ENCODE measurements at regions not wholly inside any gene's neighbourhood (a gene's known extent, or its start where the extent isn't known, plus 50 kb on each side); places are given as distances from the start of the nearest gene placed in this dataset.

DNA sequence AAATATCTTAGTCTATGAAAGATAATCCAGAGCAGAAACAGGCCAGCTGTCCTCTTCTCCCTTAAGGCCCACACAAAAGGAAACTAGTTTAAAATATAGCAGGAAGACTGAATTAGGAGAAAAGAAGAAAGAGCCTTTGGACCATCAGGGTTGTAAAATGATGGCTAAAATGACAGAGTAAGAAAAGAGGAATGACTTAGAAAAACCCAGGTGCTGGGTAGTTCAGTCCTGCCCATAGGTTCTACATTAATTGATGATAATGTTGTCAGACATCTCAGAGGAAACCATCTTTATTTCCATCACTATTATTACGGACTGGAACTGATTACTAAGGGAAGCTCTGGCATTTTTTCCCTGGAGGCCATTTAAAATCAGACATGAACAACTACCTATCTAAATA is 142.8 kb upstream of the STT3B start:
- no peak for TF ChIP-seq YY1 (IDR thresholded peaks at IDR 0.05; ENCODE audit: extremely low read depth, insufficient replicate concordance, low read depth, low read length)
- TF ChIP-seq CTCF (IDR thresholded peaks at IDR 0.05 in 2 of 3, conservative IDR thresholded peaks at IDR 0.05 in 1 of 3; ENCODE audit: borderline replicate concordance in 1 of 3, insufficient read depth in 1 of 3, low read depth in 2 of 3, low read length in 2 of 3) = no peak
- no peak for TF ChIP-seq EZH2 (IDR thresholded peaks at IDR 0.05)
- TF ChIP-seq, protein P1, sequence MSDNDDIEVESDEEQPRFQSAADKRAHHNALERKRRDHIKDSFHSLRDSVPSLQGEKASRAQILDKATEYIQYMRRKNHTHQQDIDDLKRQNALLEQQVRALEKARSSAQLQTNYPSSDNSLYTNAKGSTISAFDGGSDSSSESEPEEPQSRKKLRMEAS (IDR thresholded peaks at IDR 0.05) = no peak
- TF ChIP-seq POLR2A (IDR thresholded peaks at IDR 0.05; ENCODE audit: borderline replicate concordance, extremely low read depth, insufficient read depth, insufficient read length) = no peak
- TF ChIP-seq, protein P2, sequence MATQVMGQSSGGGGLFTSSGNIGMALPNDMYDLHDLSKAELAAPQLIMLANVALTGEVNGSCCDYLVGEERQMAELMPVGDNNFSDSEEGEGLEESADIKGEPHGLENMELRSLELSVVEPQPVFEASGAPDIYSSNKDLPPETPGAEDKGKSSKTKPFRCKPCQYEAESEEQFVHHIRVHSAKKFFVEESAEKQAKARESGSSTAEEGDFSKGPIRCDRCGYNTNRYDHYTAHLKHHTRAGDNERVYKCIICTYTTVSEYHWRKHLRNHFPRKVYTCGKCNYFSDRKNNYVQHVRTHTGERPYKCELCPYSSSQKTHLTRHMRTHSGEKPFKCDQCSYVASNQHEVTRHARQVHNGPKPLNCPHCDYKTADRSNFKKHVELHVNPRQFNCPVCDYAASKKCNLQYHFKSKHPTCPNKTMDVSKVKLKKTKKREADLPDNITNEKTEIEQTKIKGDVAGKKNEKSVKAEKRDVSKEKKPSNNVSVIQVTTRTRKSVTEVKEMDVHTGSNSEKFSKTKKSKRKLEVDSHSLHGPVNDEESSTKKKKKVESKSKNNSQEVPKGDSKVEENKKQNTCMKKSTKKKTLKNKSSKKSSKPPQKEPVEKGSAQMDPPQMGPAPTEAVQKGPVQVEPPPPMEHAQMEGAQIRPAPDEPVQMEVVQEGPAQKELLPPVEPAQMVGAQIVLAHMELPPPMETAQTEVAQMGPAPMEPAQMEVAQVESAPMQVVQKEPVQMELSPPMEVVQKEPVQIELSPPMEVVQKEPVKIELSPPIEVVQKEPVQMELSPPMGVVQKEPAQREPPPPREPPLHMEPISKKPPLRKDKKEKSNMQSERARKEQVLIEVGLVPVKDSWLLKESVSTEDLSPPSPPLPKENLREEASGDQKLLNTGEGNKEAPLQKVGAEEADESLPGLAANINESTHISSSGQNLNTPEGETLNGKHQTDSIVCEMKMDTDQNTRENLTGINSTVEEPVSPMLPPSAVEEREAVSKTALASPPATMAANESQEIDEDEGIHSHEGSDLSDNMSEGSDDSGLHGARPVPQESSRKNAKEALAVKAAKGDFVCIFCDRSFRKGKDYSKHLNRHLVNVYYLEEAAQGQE (IDR thresholded peaks at IDR 0.05; ENCODE audit: low read depth) = no peak
- TF ChIP-seq ZNF274 (IDR thresholded peaks at IDR 0.05; ENCODE audit: low read depth, low read length) = no peak
- TF ChIP-seq CBX3 (IDR thresholded peaks at IDR 0.05; ENCODE audit: low read depth) = no peak
- no peak for TF ChIP-seq ZBTB33 (IDR thresholded peaks at IDR 0.05; ENCODE audit: extremely low read depth, insufficient replicate concordance, low read length)
- no peak for TF ChIP-seq RAD21 (IDR thresholded peaks at IDR 0.05; ENCODE audit: low read depth)
- TF ChIP-seq FOSL1 (IDR thresholded peaks at IDR 0.05; ENCODE audit: low read depth) = no peak

Measured in HCT116 (cell line).